MM.1S (cell line): ENCODE measurements at regions not wholly inside any gene's neighbourhood (a gene's known extent, or its start where the extent isn't known, plus 50 kb on each side); places are given as distances from the start of the nearest gene placed in this dataset.
"Not testable (repeated sequence)": the region's sequence is repeated elsewhere in the genome, so short reads cannot be mapped to it uniquely, and the experiment has no call there.

Source experiments
- DNase-seq: peaks from one replicate; pipeline ENCODE4 v3.0.0-alpha.2; 2015
- H2AFZ ChIP-seq: fragments of 300-600 bp; sonication (generic); 2 replicates; pipeline ENCODE4 v1.6.0; 2016; ENCODE audit warnings: antibody characterized with exemption, low read length
- H3F3A ChIP-seq: fragments of 300-600 bp; sonication (generic); 2 replicates; pipeline ENCODE4 v1.6.1; 2016; ENCODE audit warnings: mild to moderate bottlenecking, antibody characterized with exemption, low read length, moderate library complexity, mixed read lengths; ENCODE audit not compliant: insufficient read depth
- H3K27ac ChIP-seq: fragments of 300-600 bp; sonication (generic); 2 replicates; pipeline ENCODE4 v1.5.1; 2016; ENCODE audit warnings: mild to moderate bottlenecking, low read length
- H3K27me3 ChIP-seq: fragments of 300-600 bp; sonication (generic); replicated peaks from 2 replicates; pipeline ENCODE4 v1.6.0; 2016; ENCODE audit warnings: low read length; ENCODE audit not compliant: insufficient read depth
- H3K36me3 ChIP-seq: fragments of 300-600 bp; sonication (generic); replicated peaks from 2 replicates; pipeline ENCODE4 v1.6.1; 2016; ENCODE audit warnings: mild to moderate bottlenecking, low read length, mixed read lengths; ENCODE audit not compliant: insufficient read depth
- H3K4me1 ChIP-seq: fragments of 300-600 bp; sonication (generic); 2 replicates; pipeline ENCODE4 v1.6.1; 2016; ENCODE audit warnings: low read length, mixed read lengths
- H3K4me2 ChIP-seq: fragments of 300-600 bp; sonication (generic); 2 replicates; pipeline ENCODE4 v1.6.0; 2016; ENCODE audit warnings: low read depth, low read length
- H3K4me3 ChIP-seq: fragments of 300-600 bp; sonication (generic); 2 replicates; pipeline ENCODE4 v1.5.1; 2016; ENCODE audit warnings: low read length, mixed read lengths
- H3K79me2 ChIP-seq: fragments of 300-600 bp; sonication (generic); 2 replicates; pipeline ENCODE4 v1.6.1; 2016; ENCODE audit warnings: mixed run types, low read length, mixed read lengths
- H3K9ac ChIP-seq: fragments of 300-600 bp; sonication (generic); 2 replicates; pipeline ENCODE4 v1.6.1; 2016; ENCODE audit warnings: low read length, mixed read lengths
- H3K9me2 ChIP-seq: fragments of 300-600 bp; sonication (generic); replicated peaks from 2 replicates; pipeline ENCODE4 v1.6.1; 2016; ENCODE audit warnings: mild to moderate bottlenecking, low read length, mixed read lengths; ENCODE audit not compliant: insufficient read depth
- H3K9me3 ChIP-seq: fragments of 300-600 bp; sonication (generic); replicated peaks from 2 replicates; pipeline ENCODE4 v1.6.1; 2016; ENCODE audit warnings: mild to moderate bottlenecking, low read length, mixed read lengths; ENCODE audit not compliant: insufficient read depth
- H4K20me1 ChIP-seq: fragments of 300-600 bp; sonication (generic); 2 replicates; pipeline ENCODE4 v1.6.1; 2016; ENCODE audit warnings: mild to moderate bottlenecking, low read length, moderate library complexity, mixed read lengths; ENCODE audit not compliant: insufficient read depth
- TF ChIP-seq, protein P1 (sequence below): fragments of 300-600 bp; sonication (generic); IDR thresholded peaks from 2 replicates; pipeline ENCODE4 v1.5.1; 2016; ENCODE audit warnings: antibody characterized with exemption, low read length, mixed read lengths

DNA sequence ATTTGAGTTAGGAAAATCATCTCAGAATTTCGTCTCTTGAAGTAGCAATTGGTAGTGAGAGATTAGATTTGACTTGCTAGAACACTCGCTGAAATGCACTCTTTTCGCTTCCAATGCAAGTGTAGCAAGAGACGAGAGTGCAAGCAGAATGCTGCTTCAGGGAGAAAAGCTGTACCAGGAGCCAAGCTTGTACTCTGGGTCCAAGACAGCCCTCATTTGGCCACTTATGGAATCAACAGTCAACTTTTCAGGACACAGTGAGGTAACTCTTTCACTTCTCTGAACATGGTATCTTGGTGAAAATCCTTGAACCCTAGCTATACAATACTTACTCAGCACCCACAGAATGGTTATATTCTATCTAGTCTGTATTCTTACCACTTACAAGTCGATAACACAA, 107.6 kb upstream of the TERB2 start:
- H2AFZ ChIP-seq, H3K9me3 ChIP-seq, H3K36me3 ChIP-seq, H3K4me1 ChIP-seq, H3K4me2 ChIP-seq, H3K27ac ChIP-seq, H3K27me3 ChIP-seq, H3F3A ChIP-seq, H3K4me3 ChIP-seq, DNase-seq, H4K20me1 ChIP-seq, H3K79me2 ChIP-seq, H3K9ac ChIP-seq, H3K9me2 ChIP-seq: not testable (repeated sequence)

DNA sequence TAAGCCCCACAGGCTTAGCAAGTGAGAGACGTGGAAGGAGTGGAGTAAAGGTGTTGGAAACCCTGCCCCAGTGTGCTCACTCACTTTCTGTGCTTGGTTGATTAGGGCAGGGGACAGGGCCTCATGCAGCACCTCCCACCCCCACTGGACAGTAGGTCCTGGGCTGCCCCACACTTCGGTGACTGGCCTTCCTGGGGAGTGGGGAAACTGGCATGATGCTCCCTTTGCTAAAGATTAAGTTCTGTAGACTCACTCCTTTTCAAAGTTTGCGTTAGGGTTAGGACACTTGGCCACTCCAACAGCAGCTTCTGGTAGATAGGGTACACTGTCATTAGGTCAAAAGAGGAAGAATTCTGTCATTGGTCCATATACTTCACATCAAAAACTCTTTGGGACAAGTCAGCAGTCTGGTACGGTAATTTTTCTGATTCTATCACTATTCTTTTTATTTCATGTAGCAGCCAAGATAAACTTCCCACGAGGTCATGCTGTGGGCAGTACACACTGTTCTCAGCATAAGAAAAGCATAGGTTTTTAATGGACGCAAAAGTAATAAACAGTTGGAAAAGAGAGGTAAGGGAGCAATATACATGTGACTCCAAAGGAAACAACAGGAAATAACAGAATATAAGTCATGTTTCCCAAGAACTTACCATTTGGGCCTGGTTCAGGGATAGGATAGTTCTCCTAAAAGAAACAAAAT, 106.6 kb upstream of the TERB2 start:
- not testable (repeated sequence) for H3K9me2 ChIP-seq, H3K27me3 ChIP-seq, H3K9ac ChIP-seq, H2AFZ ChIP-seq, H3K36me3 ChIP-seq, H3F3A ChIP-seq, DNase-seq, H3K79me2 ChIP-seq, H3K4me3 ChIP-seq, H3K4me1 ChIP-seq, H4K20me1 ChIP-seq, H3K4me2 ChIP-seq, H3K9me3 ChIP-seq, H3K27ac ChIP-seq

DNA sequence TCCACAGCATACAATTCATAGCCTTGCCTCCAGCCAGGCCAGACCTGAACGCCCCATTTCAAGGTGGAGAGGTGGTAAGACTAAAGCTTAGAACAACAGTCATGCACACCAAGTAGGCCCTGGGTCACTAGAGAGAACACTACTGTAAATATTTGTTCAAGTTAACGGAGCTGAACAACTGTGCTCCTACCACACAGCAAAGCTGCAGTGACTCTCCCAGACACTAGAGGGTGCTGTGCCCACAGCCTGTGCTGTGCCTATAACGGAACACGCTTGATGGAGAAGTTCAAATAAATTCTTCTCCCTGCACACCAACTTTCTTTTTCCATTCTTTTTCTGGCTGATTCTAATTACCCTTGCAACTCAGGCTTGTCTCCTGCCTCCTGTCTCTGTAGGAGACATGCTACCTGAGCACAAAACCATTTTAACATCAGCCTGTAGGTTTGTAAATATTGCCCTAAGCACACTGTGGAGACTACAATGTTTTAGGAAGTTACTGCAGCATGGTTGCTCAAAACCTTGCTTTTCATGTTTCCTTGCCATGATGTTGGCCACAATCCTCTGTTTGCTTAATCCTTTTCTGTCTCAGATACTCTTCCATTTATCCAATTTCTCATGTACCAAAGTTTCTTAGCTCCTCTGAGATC, 103.1 kb upstream of the TERB2 start:
- H3K9me2 ChIP-seq, H4K20me1 ChIP-seq, H3K36me3 ChIP-seq, H3K4me1 ChIP-seq, H3K27me3 ChIP-seq, H3K9me3 ChIP-seq, H3F3A ChIP-seq, H3K9ac ChIP-seq, H3K79me2 ChIP-seq, H3K27ac ChIP-seq: not testable (repeated sequence)
- TF ChIP-seq, protein P1, sequence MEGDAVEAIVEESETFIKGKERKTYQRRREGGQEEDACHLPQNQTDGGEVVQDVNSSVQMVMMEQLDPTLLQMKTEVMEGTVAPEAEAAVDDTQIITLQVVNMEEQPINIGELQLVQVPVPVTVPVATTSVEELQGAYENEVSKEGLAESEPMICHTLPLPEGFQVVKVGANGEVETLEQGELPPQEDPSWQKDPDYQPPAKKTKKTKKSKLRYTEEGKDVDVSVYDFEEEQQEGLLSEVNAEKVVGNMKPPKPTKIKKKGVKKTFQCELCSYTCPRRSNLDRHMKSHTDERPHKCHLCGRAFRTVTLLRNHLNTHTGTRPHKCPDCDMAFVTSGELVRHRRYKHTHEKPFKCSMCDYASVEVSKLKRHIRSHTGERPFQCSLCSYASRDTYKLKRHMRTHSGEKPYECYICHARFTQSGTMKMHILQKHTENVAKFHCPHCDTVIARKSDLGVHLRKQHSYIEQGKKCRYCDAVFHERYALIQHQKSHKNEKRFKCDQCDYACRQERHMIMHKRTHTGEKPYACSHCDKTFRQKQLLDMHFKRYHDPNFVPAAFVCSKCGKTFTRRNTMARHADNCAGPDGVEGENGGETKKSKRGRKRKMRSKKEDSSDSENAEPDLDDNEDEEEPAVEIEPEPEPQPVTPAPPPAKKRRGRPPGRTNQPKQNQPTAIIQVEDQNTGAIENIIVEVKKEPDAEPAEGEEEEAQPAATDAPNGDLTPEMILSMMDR = peak; percentile 78
- Histone ChIP-seq H3K4me2 (peak overlapping the region; percentile 39; the same call in 1 of the 2 replicates), H3K4me3 (0 out of 2 replicates have a peak overlapping the region, but pooled peaks have one; percentile 17), H2AFZ (peak overlapping the region; percentile 72)
- peak; percentile 68 for DNase-seq

DNA sequence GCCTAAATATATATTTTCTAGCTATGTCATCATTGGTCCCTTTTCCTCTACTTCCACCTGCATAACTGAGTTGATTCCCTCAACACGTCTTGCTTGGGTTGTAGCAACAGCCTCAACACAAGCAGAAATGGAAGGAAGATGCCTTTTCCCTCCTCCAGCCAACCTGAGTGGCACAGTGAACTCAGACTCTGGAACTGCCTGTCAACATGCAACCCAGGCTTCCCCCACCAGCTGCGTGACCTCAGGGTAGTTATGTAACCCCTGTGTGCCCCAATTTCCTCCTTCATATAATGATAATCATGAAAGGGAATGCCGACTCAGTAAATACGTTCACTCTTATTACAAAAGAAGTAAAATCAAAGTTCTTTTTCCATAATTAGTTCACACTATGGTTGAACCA, 101.8 kb upstream of the TERB2 start:
- H3K9ac ChIP-seq, H3K36me3 ChIP-seq, H3K9me2 ChIP-seq, H3F3A ChIP-seq, H3K4me2 ChIP-seq, H2AFZ ChIP-seq, H4K20me1 ChIP-seq, H3K4me3 ChIP-seq, H3K27me3 ChIP-seq, H3K9me3 ChIP-seq, H3K79me2 ChIP-seq, DNase-seq, H3K4me1 ChIP-seq, H3K27ac ChIP-seq: not testable (repeated sequence)

DNA sequence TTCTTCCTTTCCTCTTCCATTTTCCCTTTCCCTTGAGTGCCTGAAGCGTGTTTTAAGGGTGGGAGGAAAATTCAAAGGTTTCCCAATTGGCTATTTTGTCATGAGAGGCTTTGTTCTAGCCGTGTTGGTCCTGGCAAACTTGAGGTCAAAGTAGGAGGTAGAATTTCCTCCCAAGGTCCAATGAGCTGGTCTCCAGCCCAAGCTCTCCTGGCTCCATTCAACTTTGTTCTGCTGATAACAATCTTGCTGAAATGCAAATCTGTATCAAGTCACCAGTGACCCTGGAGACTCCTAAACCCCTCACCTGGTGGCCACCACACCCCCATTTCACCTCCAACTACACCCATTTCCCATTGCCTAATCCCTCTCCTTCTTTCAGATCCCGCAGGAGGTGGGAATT, 100.2 kb upstream of the TERB2 start:
- not testable (repeated sequence) for H3K79me2 ChIP-seq, H3K9me3 ChIP-seq, H3K36me3 ChIP-seq, H3K4me3 ChIP-seq, H3K9ac ChIP-seq, H3K4me1 ChIP-seq, H3K4me2 ChIP-seq, H3K9me2 ChIP-seq, H3K27ac ChIP-seq, H2AFZ ChIP-seq, DNase-seq, H3K27me3 ChIP-seq, H3F3A ChIP-seq, H4K20me1 ChIP-seq

DNA sequence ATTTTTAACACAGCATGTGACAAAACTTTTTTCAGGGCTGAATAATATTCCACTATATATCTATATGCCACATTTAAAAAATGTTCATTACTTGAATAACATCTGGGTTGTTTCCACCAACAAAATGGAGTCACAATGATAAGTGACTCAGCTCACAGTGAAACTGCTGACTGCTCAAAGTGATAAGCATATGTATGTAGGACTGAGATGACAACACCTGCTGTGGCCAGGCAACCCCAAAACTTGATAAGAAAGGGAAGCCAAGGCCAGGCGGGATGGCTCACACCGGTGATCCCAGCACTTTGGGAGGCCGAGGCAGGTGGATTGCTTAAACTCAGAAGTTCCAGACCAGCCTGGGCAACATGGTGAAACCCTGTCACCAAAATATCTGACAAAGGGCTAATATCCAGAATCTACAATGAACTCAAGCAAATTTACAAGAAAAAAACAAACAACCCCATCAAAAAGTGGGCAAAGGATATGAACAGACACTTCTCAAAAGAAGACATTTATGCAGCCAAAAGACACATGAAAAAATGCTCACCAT, 99.2 kb upstream of the TERB2 start:
- not testable (repeated sequence) for DNase-seq, H3F3A ChIP-seq, H3K27me3 ChIP-seq, H3K9ac ChIP-seq, H3K9me3 ChIP-seq, H2AFZ ChIP-seq, H3K36me3 ChIP-seq, H3K4me2 ChIP-seq, H4K20me1 ChIP-seq, H3K9me2 ChIP-seq, H3K4me3 ChIP-seq, H3K4me1 ChIP-seq, H3K27ac ChIP-seq, H3K79me2 ChIP-seq

DNA sequence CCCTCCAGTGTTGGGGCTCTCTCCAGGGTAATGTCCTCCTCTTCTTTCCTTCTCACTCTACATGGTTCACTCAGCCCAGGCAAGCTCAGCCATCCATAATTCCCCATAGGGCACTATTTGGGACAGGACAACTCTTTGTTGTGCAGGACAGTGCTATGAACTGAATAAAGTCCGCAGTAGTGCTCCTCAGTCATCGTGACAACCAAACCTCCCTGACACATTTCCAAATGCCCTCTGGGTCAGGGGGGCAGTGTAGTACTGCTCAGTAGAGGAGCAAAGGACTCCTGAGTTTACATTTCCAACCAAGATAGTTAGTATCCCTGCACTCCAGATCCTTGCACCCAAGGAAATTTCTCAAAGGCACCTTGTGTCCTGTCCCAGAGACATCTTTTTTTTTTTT, 97.4 kb upstream of the TERB2 start:
- not testable (repeated sequence) for H3K27ac ChIP-seq, H3K36me3 ChIP-seq

More for the DNA sequence above, 97.4 kb upstream of the TERB2 start:
- not testable (repeated sequence) for H3K4me2 ChIP-seq, H3K4me3 ChIP-seq, H3K9me3 ChIP-seq, H4K20me1 ChIP-seq, DNase-seq, H3K9me2 ChIP-seq, H3F3A ChIP-seq, H3K27me3 ChIP-seq, H3K79me2 ChIP-seq, H2AFZ ChIP-seq, H3K9ac ChIP-seq, H3K4me1 ChIP-seq
